Right lung (tissue), 2 donors: ENCODE measurements at regions not wholly inside any gene's neighbourhood (a gene's known extent, or its start where the extent isn't known, plus 50 kb on each side); places are given as distances from the start of the nearest gene placed in this dataset.

ENCODE experiments used
- DNase-seq, 2 donors: peaks; one replicate each; pipeline ENCODE4 v3.0.0-alpha.2; 2013

GRCh38 chr4:181541396-181541795 lies 701.8 kb upstream of the TENM3 start:
- DNase-seq: no peak

GRCh38 chr4:181548873-181549575 lies 694.2 kb upstream of the TENM3 start:
- no peak for DNase-seq

- DNase-seq: no peak
Observed at GRCh38 chr4:181549576-181550188, 693.5 kb upstream of the TENM3 start.

- no peak for DNase-seq
Observed at GRCh38 chr4:181550381-181550780, 692.8 kb upstream of the TENM3 start.

- DNase-seq: no peak
Observed at GRCh38 chr4:181559637-181560036, 683.6 kb upstream of the TENM3 start.

GRCh38 chr4:181562399-181562798 lies 680.8 kb upstream of the TENM3 start:
- no peak for DNase-seq

- DNase-seq: no peak
Observed at GRCh38 chr4:181564625-181565024, 678.6 kb upstream of the TENM3 start.

GRCh38 chr4:181566490-181566889 lies 676.7 kb upstream of the TENM3 start:
- DNase-seq: peak; percentile 82 to 85

- peak in 1 of 2 donors; percentile 11 for DNase-seq
Observed at GRCh38 chr4:181569553-181569952, 673.6 kb upstream of the TENM3 start.

GRCh38 chr4:181578911-181579310 lies 664.3 kb upstream of the TENM3 start:
- DNase-seq: no peak

GRCh38 chr4:181579486-181579885 lies 663.7 kb upstream of the TENM3 start:
- no peak for DNase-seq

- no peak for DNase-seq
Observed at GRCh38 chr4:181581983-181582382, 661.2 kb upstream of the TENM3 start.

- DNase-seq: no peak
Observed at GRCh38 chr4:181582595-181582994, 660.6 kb upstream of the TENM3 start.

- DNase-seq: no peak
Observed at GRCh38 chr4:181588733-181589302, 654.4 kb upstream of the TENM3 start.

- DNase-seq: no peak
Observed at GRCh38 chr4:181592221-181592745, 650.9 kb upstream of the TENM3 start.

GRCh38 chr4:181593703-181594102 lies 649.5 kb upstream of the TENM3 start:
- DNase-seq: no peak

GRCh38 chr4:181594188-181594587 lies 649.0 kb upstream of the TENM3 start:
- no peak for DNase-seq

- DNase-seq: no peak
Observed at GRCh38 chr4:181595716-181596115, 647.5 kb upstream of the TENM3 start.

GRCh38 chr4:181597766-181598165 lies 645.4 kb upstream of the TENM3 start:
- DNase-seq: no peak

- no peak for DNase-seq
Observed at GRCh38 chr4:181599134-181599533, 644.1 kb upstream of the TENM3 start.

- no peak for DNase-seq
Observed at GRCh38 chr4:181601103-181601502, 642.1 kb upstream of the TENM3 start.

- no peak for DNase-seq
Observed at GRCh38 chr4:181604546-181604945, 638.7 kb upstream of the TENM3 start.

GRCh38 chr4:181606300-181606699 lies 636.9 kb upstream of the TENM3 start:
- no peak for DNase-seq
